PC-9 (cell line): ENCODE measurements at regions not wholly inside any gene's neighbourhood (a gene's known extent, or its start where the extent isn't known, plus 50 kb on each side); places are given as distances from the start of the nearest gene placed in this dataset.

Experiments used
- BruUV-seq: library from RNA; stranded (reverse); fragments of 400-500 nt; replicated peaks from 2 replicates; lab custom pipeline; 2021; lab: Mats Ljungman, UMichigan
- CTCF ChIA-PET: fragments of 300-600 bp; sonication (Branson Sonifier 250); formaldehyde crosslinking; loops from one replicate; lab custom pipeline; 2022; ENCODE audit warnings: antibody characterized with exemption; lab: Charles Lee
- POLR2A ChIA-PET: fragments of 300-600 bp; sonication (Branson Sonifier 250); formaldehyde crosslinking; loops from one replicate; lab custom pipeline; 2022; ENCODE audit warnings: antibody characterized with exemption; ENCODE audit not compliant: unreplicated experiment; lab: Charles Lee
- DNase-seq, 2 experiments: peaks; one replicate each; pipeline versions ENCODE4 v3.0.0 to v3.0.0-alpha.2; 2015 to 2022; ENCODE audit warnings: mixed read lengths in 1 of 2
- H2AFZ ChIP-seq: fragments of 200-600 bp; sonication (generic); 2 replicates; pipeline ENCODE4 v1.8.1; 2017; ENCODE audit warnings: antibody characterized with exemption
- H3F3A ChIP-seq: fragments of 200-600 bp; sonication (generic); 2 replicates; pipeline ENCODE4 v1.8.1; 2017; ENCODE audit warnings: antibody characterized with exemption, mild to moderate bottlenecking, low read depth; ENCODE audit not compliant: insufficient read depth
- H3K27ac ChIP-seq: fragments of 200-600 bp; sonication (generic); 2 replicates; pipeline ENCODE4 v1.6.1; 2016; ENCODE audit warnings: mixed run types
- H3K27me3 ChIP-seq: fragments of 200-600 bp; sonication (generic); 2 replicates; pipeline ENCODE4 v1.6.1; 2016; ENCODE audit warnings: low read depth, mixed run types; ENCODE audit not compliant: insufficient read depth
- H3K36me3 ChIP-seq: fragments of 200-600 bp; sonication (generic); 2 replicates; pipeline ENCODE4 v1.6.1; 2016; ENCODE audit warnings: low read depth, mixed run types
- H3K4me1 ChIP-seq: fragments of 200-600 bp; sonication (generic); replicated peaks from 2 replicates; pipeline ENCODE4 v1.6.1; 2016; ENCODE audit warnings: mixed run types; ENCODE audit not compliant: insufficient read depth
- H3K4me2 ChIP-seq: fragments of 200-600 bp; sonication (generic); 2 replicates; pipeline ENCODE4 v1.6.1; 2017; ENCODE audit warnings: mixed run types
- H3K4me3 ChIP-seq: fragments of 200-600 bp; sonication (generic); 2 replicates; pipeline ENCODE4 v1.6.1; 2016; ENCODE audit warnings: mixed run types
- H3K79me2 ChIP-seq: fragments of 200-600 bp; sonication (generic); 2 replicates; pipeline ENCODE4 v1.6.1; 2017; ENCODE audit warnings: low read depth, mixed run types
- H3K9me2 ChIP-seq: fragments of 200-600 bp; sonication (generic); 2 replicates; pipeline ENCODE4 v1.8.1; 2017; ENCODE audit warnings: mild to moderate bottlenecking; ENCODE audit not compliant: insufficient read depth
- H3K9me3 ChIP-seq: fragments of 200-600 bp; sonication (generic); 2 replicates; pipeline ENCODE4 v1.8.1; 2016; ENCODE audit warnings: low read depth; ENCODE audit not compliant: insufficient read depth
- H4K20me1 ChIP-seq: fragments of 200-600 bp; sonication (generic); 2 replicates; pipeline ENCODE4 v1.8.1; 2017; ENCODE audit not compliant: insufficient read depth
- EZH2 ChIP-seq: fragments of 200-600 bp; sonication (generic); IDR thresholded peaks from 2 replicates; pipeline ENCODE4 v1.8.0; 2017; ENCODE audit warnings: antibody characterized with exemption, low read depth
- intact Hi-C: fragments of 100-400 bp; cut with micrococcal nuclease; formaldehyde crosslinking; loops from one replicate; pipeline ENCODE4 v1.10.0; 2022; ENCODE audit not compliant: unreplicated experiment
- TF ChIP-seq, protein P1 (sequence below): fragments of 200-600 bp; sonication (generic); conservative IDR thresholded peaks from 2 replicates; pipeline ENCODE4 v1.6.1; 2017; ENCODE audit warnings: mixed run types, antibody characterized with exemption, mild to moderate bottlenecking, moderate library complexity

DNA sequence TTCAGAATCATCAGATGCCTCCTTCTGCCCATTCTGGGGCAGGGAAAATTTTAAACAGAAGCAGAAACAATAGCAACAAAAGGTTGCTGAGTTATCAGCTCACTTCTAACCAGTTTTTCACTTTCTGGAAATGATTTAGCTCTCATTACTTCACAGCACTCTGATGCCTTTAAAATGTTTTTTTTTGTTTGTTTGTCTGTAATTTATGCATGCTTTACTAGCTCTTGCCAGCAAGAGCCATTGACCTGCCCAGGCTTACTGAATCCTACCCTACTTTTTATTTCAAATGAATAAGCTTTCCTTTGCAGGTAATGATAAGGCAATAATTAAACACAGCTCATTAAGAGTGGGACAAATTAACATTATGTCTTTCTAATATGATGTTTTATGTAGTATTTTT is 466.1 kb upstream of the NOVA1 start:
- no peak overlapping the region for H3K4me2 ChIP-seq
- ChIA-PET CTCF (no interaction called here), POLR2A (no interaction called here)
- no peaks in the 10 kb centered on the region for H3F3A ChIP-seq
- intact Hi-C loops, result no loop called here
- H2AFZ ChIP-seq, result no peak overlapping the region
- no peak overlapping the region for H3K4me3 ChIP-seq
- no TSS peak for BruUV-seq
- no peaks in the 10 kb centered on the region for H4K20me1 ChIP-seq
- H3K27ac ChIP-seq, result no peak overlapping the region
- H3K79me2 ChIP-seq, result no peaks in the 10 kb centered on the region
- no peak for DNase-seq
- no peaks in the 10 kb centered on the region for H3K9me3 ChIP-seq
- no peaks in the 10 kb centered on the region for H3K4me1 ChIP-seq
- no peaks in the 10 kb centered on the region for H3K9me2 ChIP-seq
- H3K27me3 ChIP-seq, result no peaks in the 10 kb centered on the region
- H3K36me3 ChIP-seq, result no peaks in the 10 kb centered on the region
- TF ChIP-seq EZH2, result no peak
- TF ChIP-seq, protein P1, sequence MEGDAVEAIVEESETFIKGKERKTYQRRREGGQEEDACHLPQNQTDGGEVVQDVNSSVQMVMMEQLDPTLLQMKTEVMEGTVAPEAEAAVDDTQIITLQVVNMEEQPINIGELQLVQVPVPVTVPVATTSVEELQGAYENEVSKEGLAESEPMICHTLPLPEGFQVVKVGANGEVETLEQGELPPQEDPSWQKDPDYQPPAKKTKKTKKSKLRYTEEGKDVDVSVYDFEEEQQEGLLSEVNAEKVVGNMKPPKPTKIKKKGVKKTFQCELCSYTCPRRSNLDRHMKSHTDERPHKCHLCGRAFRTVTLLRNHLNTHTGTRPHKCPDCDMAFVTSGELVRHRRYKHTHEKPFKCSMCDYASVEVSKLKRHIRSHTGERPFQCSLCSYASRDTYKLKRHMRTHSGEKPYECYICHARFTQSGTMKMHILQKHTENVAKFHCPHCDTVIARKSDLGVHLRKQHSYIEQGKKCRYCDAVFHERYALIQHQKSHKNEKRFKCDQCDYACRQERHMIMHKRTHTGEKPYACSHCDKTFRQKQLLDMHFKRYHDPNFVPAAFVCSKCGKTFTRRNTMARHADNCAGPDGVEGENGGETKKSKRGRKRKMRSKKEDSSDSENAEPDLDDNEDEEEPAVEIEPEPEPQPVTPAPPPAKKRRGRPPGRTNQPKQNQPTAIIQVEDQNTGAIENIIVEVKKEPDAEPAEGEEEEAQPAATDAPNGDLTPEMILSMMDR, result no peak

DNA sequence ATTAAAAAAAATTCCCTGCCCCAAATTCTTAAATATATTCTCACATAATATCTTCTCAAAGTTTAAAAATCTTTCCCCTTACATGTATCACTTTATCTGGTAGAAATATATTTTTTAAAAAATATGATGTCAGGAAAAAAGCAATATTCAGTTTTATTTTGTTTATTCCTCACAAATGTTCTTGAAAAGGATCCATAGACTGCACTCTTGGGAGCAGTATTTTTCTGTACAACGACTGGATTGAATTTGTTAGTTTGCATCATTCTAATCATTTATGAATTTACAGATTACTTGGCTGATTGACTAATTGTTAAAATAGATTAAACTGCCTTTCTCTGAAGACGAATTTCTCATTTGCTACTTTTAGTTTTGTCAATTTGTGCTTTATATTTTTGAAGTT is 468.1 kb upstream of the NOVA1 start:
- H3K9me2 ChIP-seq, result no peaks in the 10 kb centered on the region
- H3K4me3 ChIP-seq, result no peak overlapping the region
- no peaks in the 10 kb centered on the region for H3F3A ChIP-seq
- no peaks in the 10 kb centered on the region for H4K20me1 ChIP-seq
- no peaks in the 10 kb centered on the region for H3K4me1 ChIP-seq
- H3K36me3 ChIP-seq, result no peaks in the 10 kb centered on the region
- H2AFZ ChIP-seq, result no peak overlapping the region
- BruUV-seq, result no TSS peak
- no peak for DNase-seq
- TF ChIP-seq EZH2, result no peak
- TF ChIP-seq, protein P1, result no peak
- H3K79me2 ChIP-seq, result no peaks in the 10 kb centered on the region
- no peak overlapping the region for H3K27ac ChIP-seq
- ChIA-PET POLR2A (no interaction called here), CTCF (no interaction called here)
- intact Hi-C loops, result no loop called here
- no peaks in the 10 kb centered on the region for H3K27me3 ChIP-seq
- no peak overlapping the region for H3K4me2 ChIP-seq
- H3K9me3 ChIP-seq, result no peaks in the 10 kb centered on the region

DNA sequence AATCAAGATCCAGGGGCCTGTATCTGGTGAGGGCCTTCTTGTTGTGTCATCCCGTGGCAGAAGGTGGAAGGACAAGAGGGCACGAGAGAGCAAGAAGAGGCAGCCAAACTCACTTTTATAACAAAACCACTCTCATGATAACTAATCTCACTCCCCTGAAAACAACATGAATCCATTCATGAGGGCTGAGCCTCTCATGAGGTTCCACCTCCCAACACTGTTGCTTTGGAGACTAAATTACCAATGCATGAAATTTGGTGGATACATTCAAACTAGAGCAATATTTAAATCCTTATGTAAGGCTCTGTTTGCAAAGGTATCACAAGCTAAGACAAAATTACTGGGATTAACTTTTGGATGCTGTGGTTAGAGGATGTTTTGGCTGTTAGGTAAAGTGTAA is 470.1 kb upstream of the NOVA1 start:
- no peak for DNase-seq
- H3K9me3 ChIP-seq, result no peaks in the 10 kb centered on the region
- no peak overlapping the region for H3K4me2 ChIP-seq
- H3F3A ChIP-seq, result no peaks in the 10 kb centered on the region
- intact Hi-C loops, result no loop called here
- no peaks in the 10 kb centered on the region for H3K9me2 ChIP-seq
- ChIA-PET CTCF (no interaction called here), POLR2A (no interaction called here)
- H3K27ac ChIP-seq, result no peak overlapping the region
- no TSS peak for BruUV-seq
- H3K4me1 ChIP-seq, result no peaks in the 10 kb centered on the region
- no peaks in the 10 kb centered on the region for H3K79me2 ChIP-seq
- H3K36me3 ChIP-seq, result no peaks in the 10 kb centered on the region
- H3K4me3 ChIP-seq, result no peak overlapping the region
- TF ChIP-seq, protein P1, result no peak
- no peak for TF ChIP-seq EZH2
- H3K27me3 ChIP-seq, result no peaks in the 10 kb centered on the region
- H2AFZ ChIP-seq, result no peak overlapping the region
- H4K20me1 ChIP-seq, result no peaks in the 10 kb centered on the region
